HEK293 (cell line): ENCODE measurements at regions not wholly inside any gene's neighbourhood (a gene's known extent, or its start where the extent isn't known, plus 50 kb on each side); places are given as distances from the start of the nearest gene placed in this dataset.

Experiments
- CTCF ChIA-PET: fragments of 350-600 bp; formaldehyde crosslinking; extraction: SDS; loops from one replicate; lab custom pipeline; 2021; ENCODE audit warnings: antibody characterized with exemption; lab: Yijun Ruan, JAX
- POLR2A ChIA-PET: fragments of 300-600 bp; formaldehyde crosslinking; extraction: SDS; loops from one replicate; lab custom pipeline; 2020; ENCODE audit warnings: antibody characterized with exemption, inconsistent platforms; lab: Yijun Ruan, JAX
- H3K27ac ChIP-seq: fragments of 200-500 bp; sonication (Bioruptor generic); 2 replicates; pipeline ENCODE4 v1.5.1; 2014; ENCODE audit warnings: low read depth, low read length, control low read depth, inconsistent platforms; ENCODE audit errors: extremely low read depth
- H3K36me3 ChIP-seq, 2 experiments: fragments of 200-500 bp in 1 of 2; sonication (Bioruptor generic) in 1 of 2; 1 replicate in 1 of 2; 2 replicates in 1 of 2; pipeline ENCODE4 v1.5.1; 2014 to 2017; ENCODE audit warnings: inconsistent platforms in 2 of 2, low read length in 2 of 2; ENCODE audit not compliant: control insufficient read depth in 2 of 2, insufficient read depth in 1 of 2
- H3K4me1 ChIP-seq: fragments of 200-500 bp; sonication (Bioruptor generic); 2 replicates; pipeline ENCODE4 v1.5.1; 2014; ENCODE audit warnings: mild to moderate bottlenecking, low read length, inconsistent platforms; ENCODE audit not compliant: control insufficient read depth, insufficient read depth
- H3K4me3 ChIP-seq: 2 replicates; pipeline ENCODE4 v1.5.1; 2011; ENCODE audit warnings: low read depth, mild to moderate bottlenecking, control low read depth, low read length, moderate library complexity
- H3K9me3 ChIP-seq: fragments of 200-500 bp; sonication (Bioruptor generic); 2 replicates; pipeline ENCODE4 v1.5.1; 2014; ENCODE audit warnings: low read depth, low read length, inconsistent platforms; ENCODE audit not compliant: control insufficient read depth, insufficient read depth
- FEZF1 ChIP-seq: fragments of 450-650 bp; formaldehyde crosslinking; IDR thresholded peaks from 2 replicates; pipeline ENCODE4 v1.5.1; 2016; ENCODE audit warnings: missing biosample characterization, missing genetic modification characterization
- MYNN ChIP-seq: fragments of 450-650 bp; formaldehyde crosslinking; IDR thresholded peaks from 2 replicates; pipeline ENCODE4 v1.5.1; 2016; ENCODE audit warnings: missing biosample characterization, missing genetic modification characterization, borderline replicate concordance
- TCF7L2 ChIP-seq: IDR thresholded peaks from 2 replicates; pipeline ENCODE4 v1.6.1; 2011; ENCODE audit warnings: low read depth, mild to moderate bottlenecking, inconsistent platforms, low read length, moderate library complexity, borderline replicate concordance
- ZBTB1 ChIP-seq: fragments of 450-650 bp; formaldehyde crosslinking; IDR thresholded peaks from 2 replicates; pipeline ENCODE4 v1.5.1; 2016; ENCODE audit warnings: missing biosample characterization, missing genetic modification characterization
- ZFP41 ChIP-seq: fragments of 450-650 bp; formaldehyde crosslinking; IDR thresholded peaks from 2 replicates; pipeline ENCODE4 v1.5.1; 2016; ENCODE audit warnings: missing biosample characterization, missing genetic modification characterization, borderline replicate concordance
- ZNF132 ChIP-seq: fragments of 450-650 bp; formaldehyde crosslinking; IDR thresholded peaks from 2 replicates; pipeline ENCODE4 v1.5.1; 2017; ENCODE audit warnings: missing biosample characterization, missing genetic modification characterization, borderline replicate concordance
- ZNF19 ChIP-seq: fragments of 450-650 bp; formaldehyde crosslinking; IDR thresholded peaks from 2 replicates; pipeline ENCODE4; 2016; ENCODE audit warnings: missing biosample characterization, missing genetic modification characterization, low read depth
- ZNF211 ChIP-seq: fragments of 450-650 bp; formaldehyde crosslinking; IDR thresholded peaks from 2 replicates; pipeline ENCODE4 v1.5.1; 2016; ENCODE audit warnings: low read depth, missing biosample characterization, missing genetic modification characterization
- ZNF274 ChIP-seq, 2 experiments: fragments of 200-500 bp in 1 of 2; fragments of 450-650 bp in 1 of 2; sonication (Bioruptor generic) in 1 of 2; formaldehyde crosslinking in 1 of 2; IDR thresholded peaks; 2 replicates each; pipeline versions ENCODE4 v1.5.1 to v1.6.1; 2014 to 2016; ENCODE audit warnings: borderline replicate concordance in 1 of 2, inconsistent platforms in 1 of 2, low read length in 1 of 2, missing biosample characterization in 1 of 2, missing genetic modification characterization in 1 of 2
- ZNF311 ChIP-seq: fragments of 450-650 bp; formaldehyde crosslinking; IDR thresholded peaks from 2 replicates; pipeline ENCODE4 v1.5.1; 2017; ENCODE audit warnings: missing biosample characterization, missing genetic modification characterization, borderline replicate concordance
- ZNF398 ChIP-seq: fragments of 450-650 bp; formaldehyde crosslinking; IDR thresholded peaks from 2 replicates; pipeline ENCODE4 v1.5.1; 2017; ENCODE audit warnings: missing biosample characterization, missing genetic modification characterization
- ZNF488 ChIP-seq: fragments of 450-650 bp; formaldehyde crosslinking; IDR thresholded peaks from 2 replicates; pipeline ENCODE4 v1.5.1; 2016; ENCODE audit warnings: missing biosample characterization, missing genetic modification characterization
- ZNF544 ChIP-seq: fragments of 450-650 bp; formaldehyde crosslinking; IDR thresholded peaks from 2 replicates; pipeline ENCODE4 v1.5.0; 2017; ENCODE audit warnings: missing biosample characterization, missing genetic modification characterization
- ZNF561 ChIP-seq: fragments of 450-650 bp; IDR thresholded peaks from 2 replicates; pipeline ENCODE4 v1.5.1; 2018; ENCODE audit warnings: missing biosample characterization, missing genetic modification characterization, borderline replicate concordance
- ZNF654 ChIP-seq: fragments of 450-650 bp; formaldehyde crosslinking; IDR thresholded peaks from 2 replicates; pipeline ENCODE4 v1.5.1; 2016; ENCODE audit warnings: low read depth, missing biosample characterization, missing genetic modification characterization
- ZNF677 ChIP-seq: fragments of 450-650 bp; IDR thresholded peaks from 2 replicates; pipeline ENCODE4 v1.5.0; 2018; ENCODE audit warnings: missing biosample characterization, mild to moderate bottlenecking, missing genetic modification characterization, moderate library complexity
- ZNF785 ChIP-seq: fragments of 450-650 bp; formaldehyde crosslinking; IDR thresholded peaks from 2 replicates; pipeline ENCODE4 v1.5.1; 2016; ENCODE audit warnings: missing biosample characterization, missing genetic modification characterization
- TF ChIP-seq, protein P1 (sequence below): fragments of 450-650 bp; formaldehyde crosslinking; IDR thresholded peaks from 2 replicates; pipeline ENCODE4 v1.5.1; 2016; ENCODE audit warnings: missing biosample characterization, missing genetic modification characterization
- TF ChIP-seq, protein P2 (sequence below): fragments of 450-650 bp; formaldehyde crosslinking; IDR thresholded peaks from 2 replicates; pipeline ENCODE4 v1.5.1; 2016; ENCODE audit warnings: missing biosample characterization, missing genetic modification characterization
- TF ChIP-seq, protein P3 (sequence below): fragments of 450-650 bp; formaldehyde crosslinking; IDR thresholded peaks from 2 replicates; pipeline ENCODE4 v1.5.1; 2016; ENCODE audit warnings: missing biosample characterization, missing genetic modification characterization

GRCh38 chr16:77588389-77588788 lies 133.9 kb upstream of the NUDT7 start:
- peak overlapping the region; percentile 53; the same call in 1 of the 2 replicates for H3K27ac ChIP-seq
- H3K9me3 ChIP-seq = no peaks in the 10 kb centered on the region
- ChIA-PET POLR2A (interaction anchor here (0.6 kb wide), 1 partner anchor 352 kb away, joined by 3 read pairs; no protein-coding TSS in a partner anchor), CTCF (interaction anchor here (0.5 to 8.3 kb wide), 3 partner anchors 10 to 354 kb away, joined by 3 to 247 read pairs (median 3); no protein-coding TSS in a partner anchor)
- H3K36me3 ChIP-seq = no peaks in the 10 kb centered on the region
- no peak overlapping the region for H3K4me3 ChIP-seq
- peaks cover 16% of the 10 kb centered on the region for H3K4me1 ChIP-seq
- peak; percentile 62; the same call in 1 of the 2 replicates for TF ChIP-seq FEZF1 (tag by site-specific recombination)
- TF ChIP-seq, protein P1, sequence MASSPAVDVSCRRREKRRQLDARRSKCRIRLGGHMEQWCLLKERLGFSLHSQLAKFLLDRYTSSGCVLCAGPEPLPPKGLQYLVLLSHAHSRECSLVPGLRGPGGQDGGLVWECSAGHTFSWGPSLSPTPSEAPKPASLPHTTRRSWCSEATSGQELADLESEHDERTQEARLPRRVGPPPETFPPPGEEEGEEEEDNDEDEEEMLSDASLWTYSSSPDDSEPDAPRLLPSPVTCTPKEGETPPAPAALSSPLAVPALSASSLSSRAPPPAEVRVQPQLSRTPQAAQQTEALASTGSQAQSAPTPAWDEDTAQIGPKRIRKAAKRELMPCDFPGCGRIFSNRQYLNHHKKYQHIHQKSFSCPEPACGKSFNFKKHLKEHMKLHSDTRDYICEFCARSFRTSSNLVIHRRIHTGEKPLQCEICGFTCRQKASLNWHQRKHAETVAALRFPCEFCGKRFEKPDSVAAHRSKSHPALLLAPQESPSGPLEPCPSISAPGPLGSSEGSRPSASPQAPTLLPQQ (tag by site-specific recombination) = no peak

DNA sequence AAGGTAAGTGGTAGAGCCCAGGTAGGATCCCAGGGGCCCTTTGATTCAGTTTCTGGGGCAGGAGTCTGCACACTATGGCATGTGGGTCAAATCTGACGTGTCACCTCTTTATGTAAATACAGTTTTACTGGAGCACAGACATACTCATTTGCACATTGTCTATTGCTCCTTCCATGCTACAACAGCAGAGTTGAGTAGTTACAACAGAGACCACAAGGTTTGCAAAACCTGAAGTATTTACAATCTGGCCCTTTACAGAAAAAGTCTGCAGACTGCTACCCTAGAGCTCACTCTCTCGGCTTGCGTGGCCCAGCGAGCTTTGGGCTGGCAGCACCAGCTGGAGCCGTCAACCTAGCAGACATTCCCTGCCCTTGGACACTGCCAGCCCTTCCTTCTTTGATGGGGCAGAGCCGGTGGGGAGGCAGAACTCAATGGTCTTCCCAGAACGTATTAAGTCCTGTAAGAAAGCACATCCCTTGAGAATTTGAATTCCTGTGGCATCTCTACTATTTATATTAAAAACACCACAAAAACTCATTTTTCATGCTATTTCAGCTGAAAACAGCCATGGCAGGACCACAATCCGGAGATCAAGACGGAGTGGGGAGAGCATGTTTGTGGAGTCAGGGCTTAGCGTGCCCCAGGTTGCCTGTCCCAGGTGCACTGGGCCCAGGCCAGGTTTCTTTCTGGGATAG lies 133.1 kb upstream of the NUDT7 start:
- POLR2A ChIA-PET = interaction anchor here (0.6 kb wide), 1 partner anchor 353 kb away, joined by 3 read pairs; no protein-coding TSS in a partner anchor
- H3K9me3 ChIP-seq = no peaks in the 10 kb centered on the region
- TF ChIP-seq ZNF132 (tag by site-specific recombination) = no peak
- TF ChIP-seq ZNF211 (tag by site-specific recombination) = no peak
- TF ChIP-seq ZNF19 (tag by site-specific recombination) = no peak
- no peak for TF ChIP-seq ZNF544 (tag by site-specific recombination)
- TF ChIP-seq ZBTB1 (tag by site-specific recombination) = no peak
- no peak for TF ChIP-seq ZNF677 (tag by site-specific recombination)
- no peak for TF ChIP-seq ZNF561 (tag by site-specific recombination)
- TF ChIP-seq ZNF398 (tag by site-specific recombination) = no peak
- no peak for TF ChIP-seq ZNF785 (tag by site-specific recombination)
- TF ChIP-seq, protein P2, sequence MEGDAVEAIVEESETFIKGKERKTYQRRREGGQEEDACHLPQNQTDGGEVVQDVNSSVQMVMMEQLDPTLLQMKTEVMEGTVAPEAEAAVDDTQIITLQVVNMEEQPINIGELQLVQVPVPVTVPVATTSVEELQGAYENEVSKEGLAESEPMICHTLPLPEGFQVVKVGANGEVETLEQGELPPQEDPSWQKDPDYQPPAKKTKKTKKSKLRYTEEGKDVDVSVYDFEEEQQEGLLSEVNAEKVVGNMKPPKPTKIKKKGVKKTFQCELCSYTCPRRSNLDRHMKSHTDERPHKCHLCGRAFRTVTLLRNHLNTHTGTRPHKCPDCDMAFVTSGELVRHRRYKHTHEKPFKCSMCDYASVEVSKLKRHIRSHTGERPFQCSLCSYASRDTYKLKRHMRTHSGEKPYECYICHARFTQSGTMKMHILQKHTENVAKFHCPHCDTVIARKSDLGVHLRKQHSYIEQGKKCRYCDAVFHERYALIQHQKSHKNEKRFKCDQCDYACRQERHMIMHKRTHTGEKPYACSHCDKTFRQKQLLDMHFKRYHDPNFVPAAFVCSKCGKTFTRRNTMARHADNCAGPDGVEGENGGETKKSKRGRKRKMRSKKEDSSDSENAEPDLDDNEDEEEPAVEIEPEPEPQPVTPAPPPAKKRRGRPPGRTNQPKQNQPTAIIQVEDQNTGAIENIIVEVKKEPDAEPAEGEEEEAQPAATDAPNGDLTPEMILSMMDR (tag by site-specific recombination) = no peak
- TF ChIP-seq MYNN (tag by site-specific recombination) = no peak
- no peak for TF ChIP-seq ZNF654 (tag by site-specific recombination)
- no peak for TF ChIP-seq ZNF488 (tag by site-specific recombination)
- no peak for TF ChIP-seq ZFP41
- TF ChIP-seq ZNF311 (tag by site-specific recombination) = no peak
- TF ChIP-seq, protein P3, sequence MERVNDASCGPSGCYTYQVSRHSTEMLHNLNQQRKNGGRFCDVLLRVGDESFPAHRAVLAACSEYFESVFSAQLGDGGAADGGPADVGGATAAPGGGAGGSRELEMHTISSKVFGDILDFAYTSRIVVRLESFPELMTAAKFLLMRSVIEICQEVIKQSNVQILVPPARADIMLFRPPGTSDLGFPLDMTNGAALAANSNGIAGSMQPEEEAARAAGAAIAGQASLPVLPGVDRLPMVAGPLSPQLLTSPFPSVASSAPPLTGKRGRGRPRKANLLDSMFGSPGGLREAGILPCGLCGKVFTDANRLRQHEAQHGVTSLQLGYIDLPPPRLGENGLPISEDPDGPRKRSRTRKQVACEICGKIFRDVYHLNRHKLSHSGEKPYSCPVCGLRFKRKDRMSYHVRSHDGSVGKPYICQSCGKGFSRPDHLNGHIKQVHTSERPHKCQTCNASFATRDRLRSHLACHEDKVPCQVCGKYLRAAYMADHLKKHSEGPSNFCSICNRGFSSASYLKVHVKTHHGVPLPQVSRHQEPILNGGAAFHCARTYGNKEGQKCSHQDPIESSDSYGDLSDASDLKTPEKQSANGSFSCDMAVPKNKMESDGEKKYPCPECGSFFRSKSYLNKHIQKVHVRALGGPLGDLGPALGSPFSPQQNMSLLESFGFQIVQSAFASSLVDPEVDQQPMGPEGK (tag by site-specific recombination) = no peak
- no peak for TF ChIP-seq ZNF274 (IDR thresholded peaks at IDR 0.05; ENCODE audit: low read length)
- no peak for TF ChIP-seq ZNF274 (tag by site-specific recombination; IDR thresholded peaks at IDR 0.05; ENCODE audit: borderline replicate concordance)
- no peak for TF ChIP-seq TCF7L2
- TF ChIP-seq, all 188 proteins: peak for 0
- no peaks in the 10 kb centered on the region for H3K36me3 ChIP-seq
- peaks cover 16% of the 10 kb centered on the region for H3K4me1 ChIP-seq
- CTCF ChIA-PET = interaction anchor here (0.9 to 8.3 kb wide), 3 partner anchors 9 to 355 kb away, joined by 3 to 247 read pairs (median 3); no protein-coding TSS in a partner anchor
- H3K4me3 ChIP-seq = no peak overlapping the region
- H3K27ac ChIP-seq = peak overlapping the region; percentile 27; the same call in 1 of the 2 replicates
